ENCODE measurements at regions not wholly inside any gene's neighbourhood (a gene's known extent, or its start where the extent isn't known, plus 50 kb on each side); places are given as distances from the start of the nearest gene placed in this dataset.
A peak's percentile ranks its signal among the peaks of the same experiment; 100 is the strongest.

DNA sequence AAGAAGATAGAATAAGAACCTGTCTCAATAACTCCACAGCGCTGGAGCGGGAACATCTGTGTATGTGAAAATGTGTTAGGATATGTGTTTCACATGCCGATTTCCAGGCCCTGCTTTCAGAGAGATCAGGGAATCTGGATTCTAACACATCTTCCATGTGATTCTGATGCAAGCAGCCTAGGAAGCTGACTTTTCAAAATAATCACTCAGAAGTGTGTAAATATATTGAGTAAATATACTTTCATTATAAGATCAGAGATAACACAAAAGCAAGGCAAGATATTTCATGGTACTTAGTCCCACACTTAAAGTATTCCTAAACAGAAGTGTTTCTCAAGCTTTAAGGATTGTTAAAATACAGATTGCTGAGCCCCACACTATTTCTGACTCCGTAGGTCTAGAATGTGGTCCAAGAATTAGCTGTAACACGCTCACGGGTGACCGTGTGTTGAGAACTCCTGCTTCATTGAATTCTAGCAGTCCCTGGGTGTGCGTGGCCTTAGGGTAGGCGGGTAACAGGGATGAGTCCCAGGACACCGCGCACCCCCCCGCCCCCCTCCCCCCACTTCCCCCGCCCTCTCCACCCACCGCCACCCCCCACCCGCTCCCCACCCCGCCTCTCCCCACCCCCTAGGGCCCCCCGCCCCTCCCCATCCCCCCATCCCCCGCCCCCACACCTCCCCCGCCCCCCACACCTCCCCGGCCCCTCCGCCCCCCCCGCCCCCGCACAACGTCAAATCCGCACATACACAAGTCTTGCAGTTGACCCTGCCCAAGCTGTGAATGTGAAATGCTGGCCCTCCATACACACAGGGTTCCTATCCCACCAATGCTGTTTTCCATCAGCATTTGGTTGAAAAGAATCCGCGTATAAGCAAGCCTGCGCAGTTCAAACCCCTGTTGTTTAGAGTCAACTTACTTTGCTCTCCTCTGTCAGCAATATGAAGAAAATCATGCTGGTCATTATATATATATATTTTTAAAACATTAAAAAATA, 94.2 kb upstream of the SLC39A10 start:
- CTCF ChIA-PET, result interaction anchor here (1.2 to 2.9 kb wide), 2 partner anchors 13 to 98 kb away, joined by 4 to 7 read pairs; no protein-coding TSS in a partner anchor

DNA sequence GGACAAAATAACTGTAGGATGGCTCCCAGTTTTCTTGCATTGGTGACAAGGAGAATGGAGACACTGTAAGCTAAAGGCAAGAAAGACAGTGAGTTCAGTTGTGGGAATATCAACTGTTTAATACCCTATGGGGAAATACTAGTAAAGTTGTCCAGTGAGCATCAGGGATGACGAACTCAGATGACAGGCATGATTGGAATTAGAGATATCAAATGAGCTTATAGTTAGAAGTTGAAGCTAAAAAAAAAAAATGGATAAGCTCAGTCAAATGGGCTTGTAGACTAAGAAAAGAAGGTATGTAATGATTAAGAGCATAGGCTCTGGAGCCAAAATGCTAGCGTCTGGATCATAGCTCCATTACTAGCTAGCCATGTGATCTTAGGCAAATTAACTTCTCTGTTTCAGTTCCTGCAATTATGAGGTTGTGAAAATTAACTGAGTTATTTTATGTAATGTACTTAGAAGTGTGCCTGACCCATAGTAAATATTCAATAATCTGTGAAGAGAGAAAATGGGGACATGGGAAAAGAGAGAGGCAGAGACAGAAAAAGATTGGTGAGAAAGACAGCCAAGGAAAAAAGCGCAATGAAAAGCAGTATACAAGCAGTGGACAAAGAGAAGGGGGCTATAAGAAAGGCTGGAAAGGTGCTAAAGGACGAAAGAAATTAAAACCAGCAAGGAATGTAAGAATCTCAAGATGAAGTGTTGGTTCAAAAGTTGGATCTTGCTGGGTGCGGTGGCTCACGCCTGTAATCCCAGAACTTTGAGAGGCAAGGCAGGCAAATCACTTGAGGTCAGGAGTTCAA, 95.7 kb upstream of the SLC39A10 start:
- ATAC-seq, result peak; percentile 73 to 76
- peak; percentile 36 to 75 for DNase-seq (ENCODE audit: low read depth in 1 of 2, low spot score in 1 of 2)
- CTCF ChIA-PET, result interaction anchor here (1.1 to 2.9 kb wide), 5 partner anchors 13 to 99 kb away, joined by 3 to 7 read pairs (median 3); no protein-coding TSS in a partner anchor

More for the DNA sequence above, 94.2 kb upstream of the SLC39A10 start:
- TF ChIP-seq, protein P1, sequence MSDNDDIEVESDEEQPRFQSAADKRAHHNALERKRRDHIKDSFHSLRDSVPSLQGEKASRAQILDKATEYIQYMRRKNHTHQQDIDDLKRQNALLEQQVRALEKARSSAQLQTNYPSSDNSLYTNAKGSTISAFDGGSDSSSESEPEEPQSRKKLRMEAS (IDR thresholded peaks at IDR 0.05), result 0 out of 2 replicates have a peak, but pooled peaks have one; percentile 32
- TF ChIP-seq FOSL2 (IDR thresholded peaks at IDR 0.05), result no peak
- 0 out of 2 replicates have a peak, but pooled peaks have one; percentile 13 for TF ChIP-seq FOSL2 (CRISPR knock-in tag; IDR thresholded peaks at IDR 0.05)
- TF ChIP-seq HOXB5 (CRISPR knock-in tag; IDR thresholded peaks at IDR 0.05), result no peak
- TF ChIP-seq CBX8 (IDR thresholded peaks at IDR 0.05), result no peak
- 0 out of 5 replicates have a peak, but pooled peaks of 1 of the 2 experiments have one; percentile 19 for TF ChIP-seq JUN (IDR thresholded peaks at IDR 0.05)
- TF ChIP-seq GATA3 (IDR thresholded peaks at IDR 0.05; ENCODE audit: borderline replicate concordance), result peak; percentile 51; the same call in 1 of the 2 replicates
- peak in 1 of 2 experiments; percentile 33; a peak in 1 of 4 replicates for TF ChIP-seq CEBPB (IDR thresholded peaks at IDR 0.05)
- TF ChIP-seq, protein P2, sequence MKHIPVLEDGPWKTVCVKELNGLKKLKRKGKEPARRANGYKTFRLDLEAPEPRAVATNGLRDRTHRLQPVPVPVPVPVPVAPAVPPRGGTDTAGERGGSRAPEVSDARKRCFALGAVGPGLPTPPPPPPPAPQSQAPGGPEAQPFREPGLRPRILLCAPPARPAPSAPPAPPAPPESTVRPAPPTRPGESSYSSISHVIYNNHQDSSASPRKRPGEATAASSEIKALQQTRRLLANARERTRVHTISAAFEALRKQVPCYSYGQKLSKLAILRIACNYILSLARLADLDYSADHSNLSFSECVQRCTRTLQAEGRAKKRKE (CRISPR knock-in tag; IDR thresholded peaks at IDR 0.05; ENCODE audit: low read depth), result 0 out of 2 replicates have a peak, but pooled peaks have one; percentile 17
- DNase-seq (ENCODE audit: low read depth in 1 of 2, low spot score in 1 of 2) (peak in 1 of 2 experiments; percentile 32), ATAC-seq (peak; percentile 34 to 51; a peak in 3 of 6 replicates), FAIRE-seq (no peak)
- H3K9me3 ChIP-seq, result no peaks in the 10 kb centered on the region
- H3K4me1 ChIP-seq, result peaks cover 71% of the 10 kb centered on the region
- 51% methylated on average over 12 of the region's 28 CpGs for WGBS (ENCODE audit: missing lambda C conversion rate)
- H3K27ac ChIP-seq, result peak overlapping the region; percentile 77 to 92
- 0 out of 3 replicates have a peak overlapping the region, but pooled peaks have one; percentile 10 for H3K4me3 ChIP-seq
- POLR2A ChIA-PET, result interaction anchor here (3.0 kb wide), 1 partner anchor 94 kb away, joined by 33 read pairs; the partner anchor contains the start of gene SLC39A10
- H3K4me2 ChIP-seq, result peak overlapping the region; percentile 76

DNA sequence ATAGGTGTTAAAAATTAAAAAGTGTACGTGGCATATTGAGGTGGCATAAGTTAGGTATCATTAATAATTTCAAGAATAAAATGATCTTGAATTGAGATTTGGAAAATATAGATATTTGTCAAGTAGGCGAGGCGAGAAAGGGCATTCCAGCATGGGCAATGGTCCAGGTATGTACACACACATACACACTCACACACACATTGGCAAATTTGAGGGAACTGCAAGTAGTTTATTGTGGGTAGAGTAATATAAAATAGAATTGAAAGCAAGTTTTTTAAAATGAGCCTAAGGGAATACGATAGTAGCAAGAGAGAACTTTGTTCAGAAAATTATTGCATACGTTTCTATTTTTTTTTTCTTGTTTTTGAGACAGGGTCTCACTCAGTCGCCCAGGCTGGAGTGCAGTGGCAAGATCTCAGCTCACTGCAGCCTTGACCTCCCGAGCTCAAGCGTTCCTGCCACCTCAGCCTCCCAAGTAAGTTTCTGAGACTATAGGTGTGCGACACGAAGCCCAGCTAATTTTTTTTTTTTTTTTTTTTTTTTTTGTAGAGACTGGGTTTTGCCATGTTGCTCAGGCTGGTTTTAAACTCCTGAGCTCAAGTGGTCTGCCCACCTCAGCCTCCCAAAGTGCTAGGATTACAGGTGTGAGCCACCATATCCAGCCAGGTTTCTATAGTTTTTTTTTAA, 96.7 kb upstream of the SLC39A10 start:
- Histone ChIP-seq H3K4me2 (peak overlapping the region; percentile 74), H3K4me1 (peaks cover 62% of the 10 kb centered on the region), H3K9me3 (no peaks in the 10 kb centered on the region), H3K4me3 (no peak overlapping the region), H3K27ac (peak overlapping the region; percentile 77 to 92)
- FAIRE-seq, result no peak
- peak in 1 of 2 experiments; percentile 26 for DNase-seq (ENCODE audit: low read depth in 1 of 2, low spot score in 1 of 2)
- ChIA-PET POLR2A (interaction anchor here (0.7 to 3.0 kb wide), 6 partner anchors 26 to 241 kb away, joined by 3 to 33 read pairs (median 4); partner anchors contain the start of gene SLC39A10), CTCF (interaction anchor here (1.5 to 2.9 kb wide), 4 partner anchors 12 to 100 kb away, joined by 3 to 7 read pairs (median 4); no protein-coding TSS in a partner anchor)
- TF ChIP-seq ZNF302 (CRISPR knock-in tag; IDR thresholded peaks at IDR 0.05) (no peak), HOXA7 (CRISPR knock-in tag; IDR thresholded peaks at IDR 0.05) (no peak), ZC3H11A (IDR thresholded peaks at IDR 0.05) (no peak), SMC3 (IDR thresholded peaks at IDR 0.05) (no peak), RNF2 (IDR thresholded peaks at IDR 0.05; ENCODE audit: borderline replicate concordance, low read depth) (no peak), EP300 (IDR thresholded peaks at IDR 0.05) (no peak), BHLHE40 (IDR thresholded peaks at IDR 0.05; ENCODE audit: low read depth, low read length) (no peak), HOXB13 (CRISPR knock-in tag; IDR thresholded peaks at IDR 0.05; ENCODE audit: low read depth) (no peak), MAFK (IDR thresholded peaks at IDR 0.05; ENCODE audit: partially characterized antibody) (no peak), CEBPB (IDR thresholded peaks at IDR 0.05) (no peak)
- TF ChIP-seq, protein P3, sequence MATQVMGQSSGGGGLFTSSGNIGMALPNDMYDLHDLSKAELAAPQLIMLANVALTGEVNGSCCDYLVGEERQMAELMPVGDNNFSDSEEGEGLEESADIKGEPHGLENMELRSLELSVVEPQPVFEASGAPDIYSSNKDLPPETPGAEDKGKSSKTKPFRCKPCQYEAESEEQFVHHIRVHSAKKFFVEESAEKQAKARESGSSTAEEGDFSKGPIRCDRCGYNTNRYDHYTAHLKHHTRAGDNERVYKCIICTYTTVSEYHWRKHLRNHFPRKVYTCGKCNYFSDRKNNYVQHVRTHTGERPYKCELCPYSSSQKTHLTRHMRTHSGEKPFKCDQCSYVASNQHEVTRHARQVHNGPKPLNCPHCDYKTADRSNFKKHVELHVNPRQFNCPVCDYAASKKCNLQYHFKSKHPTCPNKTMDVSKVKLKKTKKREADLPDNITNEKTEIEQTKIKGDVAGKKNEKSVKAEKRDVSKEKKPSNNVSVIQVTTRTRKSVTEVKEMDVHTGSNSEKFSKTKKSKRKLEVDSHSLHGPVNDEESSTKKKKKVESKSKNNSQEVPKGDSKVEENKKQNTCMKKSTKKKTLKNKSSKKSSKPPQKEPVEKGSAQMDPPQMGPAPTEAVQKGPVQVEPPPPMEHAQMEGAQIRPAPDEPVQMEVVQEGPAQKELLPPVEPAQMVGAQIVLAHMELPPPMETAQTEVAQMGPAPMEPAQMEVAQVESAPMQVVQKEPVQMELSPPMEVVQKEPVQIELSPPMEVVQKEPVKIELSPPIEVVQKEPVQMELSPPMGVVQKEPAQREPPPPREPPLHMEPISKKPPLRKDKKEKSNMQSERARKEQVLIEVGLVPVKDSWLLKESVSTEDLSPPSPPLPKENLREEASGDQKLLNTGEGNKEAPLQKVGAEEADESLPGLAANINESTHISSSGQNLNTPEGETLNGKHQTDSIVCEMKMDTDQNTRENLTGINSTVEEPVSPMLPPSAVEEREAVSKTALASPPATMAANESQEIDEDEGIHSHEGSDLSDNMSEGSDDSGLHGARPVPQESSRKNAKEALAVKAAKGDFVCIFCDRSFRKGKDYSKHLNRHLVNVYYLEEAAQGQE (IDR thresholded peaks at IDR 0.05), result no peak
- WGBS (ENCODE audit: missing lambda C conversion rate), result 80% methylated on average over 10 of the region's 10 CpGs
- no peak for ATAC-seq

More for the DNA sequence above, 95.7 kb upstream of the SLC39A10 start:
- H3K4me1 ChIP-seq, result peaks cover 68% of the 10 kb centered on the region
- no peak for TF ChIP-seq POLR2A (IDR thresholded peaks at IDR 0.05; ENCODE audit: low read length)
- TF ChIP-seq FOSL2 (IDR thresholded peaks at IDR 0.05), result no peak
- peak; percentile 82 for TF ChIP-seq FOSL2 (CRISPR knock-in tag; IDR thresholded peaks at IDR 0.05)
- no peak for TF ChIP-seq NPAS2 (CRISPR knock-in tag; IDR thresholded peaks at IDR 0.05; ENCODE audit: borderline replicate concordance)
- TF ChIP-seq GATA3 (IDR thresholded peaks at IDR 0.05; ENCODE audit: borderline replicate concordance), result peak; percentile 88; the same call in 1 of the 2 replicates
- peak in 1 of 2 experiments; percentile 64; a peak in 2 of 4 replicates for TF ChIP-seq CEBPB (IDR thresholded peaks at IDR 0.05)
- H3K27ac ChIP-seq, result peak overlapping the region; percentile 77 to 92
- peak overlapping the region; percentile 74 for H3K4me2 ChIP-seq
- FAIRE-seq, result no peak
- H3K4me3 ChIP-seq, result no peak overlapping the region
- WGBS (ENCODE audit: missing lambda C conversion rate), result 63% methylated on average over 6 of the region's 6 CpGs
- no peaks in the 10 kb centered on the region for H3K9me3 ChIP-seq
- POLR2A ChIA-PET, result interaction anchor here (0.7 to 3.0 kb wide), 7 partner anchors 27 to 506 kb away, joined by 3 to 33 read pairs (median 4); partner anchors contain the start of gene SLC39A10
